Loucy (cell line): ENCODE measurements at regions not wholly inside any gene's neighbourhood (a gene's known extent, or its start where the extent isn't known, plus 50 kb on each side); places are given as distances from the start of the nearest gene placed in this dataset.

Experiments used
- H2AFZ ChIP-seq: fragments of 200-600 bp; sonication (generic); 2 replicates; pipeline ENCODE4 v1.6.0; 2016; ENCODE audit warnings: antibody characterized with exemption, mild to moderate bottlenecking, low read length, moderate library complexity
- H3F3A ChIP-seq: fragments of 200-600 bp; 2 replicates; pipeline ENCODE4 v1.6.0; 2016; ENCODE audit warnings: antibody characterized with exemption, low read depth, mild to moderate bottlenecking
- H3K27me3 ChIP-seq: fragments of 200-600 bp; sonication (generic); 2 replicates; pipeline ENCODE4 v1.6.1; 2014; ENCODE audit warnings: low read length, mild to moderate bottlenecking; ENCODE audit not compliant: insufficient read depth, poor library complexity, severe bottlenecking
- H3K36me3 ChIP-seq: fragments of 200-600 bp; sonication (generic); 2 replicates; pipeline ENCODE4 v1.6.1; 2016; ENCODE audit warnings: low read length; ENCODE audit not compliant: insufficient read depth
- H3K4me1 ChIP-seq: fragments of 200-600 bp; sonication (generic); 2 replicates; pipeline ENCODE4 v1.5.1; 2014; ENCODE audit warnings: low read length, mild to moderate bottlenecking; ENCODE audit not compliant: insufficient read depth, poor library complexity, severe bottlenecking
- H3K4me2 ChIP-seq: fragments of 200-600 bp; sonication (generic); 2 replicates; pipeline ENCODE4 v1.6.0; 2014; ENCODE audit warnings: antibody characterized with exemption, low read length, low read depth, mild to moderate bottlenecking; ENCODE audit not compliant: poor library complexity, severe bottlenecking
- H3K4me3 ChIP-seq: fragments of 200-600 bp; sonication (generic); 2 replicates; pipeline ENCODE4 v1.5.1; 2014; ENCODE audit warnings: low read length, mild to moderate bottlenecking, mixed read lengths; ENCODE audit not compliant: poor library complexity, severe bottlenecking
- H3K79me2 ChIP-seq: fragments of 200-600 bp; sonication (generic); 2 replicates; pipeline ENCODE4 v1.6.1; 2014; ENCODE audit warnings: low read length; ENCODE audit not compliant: insufficient read depth
- H3K9ac ChIP-seq: fragments of 200-600 bp; sonication (generic); 2 replicates; pipeline ENCODE4 v1.6.0; 2014; ENCODE audit warnings: mild to moderate bottlenecking, low read depth, low read length, moderate library complexity; ENCODE audit not compliant: poor library complexity, severe bottlenecking
- H3K9me2 ChIP-seq: fragments of 200-600 bp; sonication (generic); replicated peaks from 2 replicates; pipeline ENCODE4 v1.6.1; 2016; ENCODE audit warnings: low read depth, low read length, mixed read lengths
- H3K9me3 ChIP-seq: fragments of 200-600 bp; sonication (generic); 2 replicates; pipeline ENCODE4 v1.6.1; 2014; ENCODE audit warnings: mild to moderate bottlenecking, antibody characterized with exemption, low read length, low read depth; ENCODE audit not compliant: insufficient read depth
- H4K20me1 ChIP-seq: fragments of 200-600 bp; sonication (generic); 2 replicates; pipeline ENCODE4 v1.6.0; 2014; ENCODE audit warnings: antibody characterized with exemption, low read length, mild to moderate bottlenecking; ENCODE audit not compliant: insufficient read depth, poor library complexity, severe bottlenecking
- EZH2phosphoT487 ChIP-seq: fragments of 200-600 bp; IDR thresholded peaks from 2 replicates; pipeline ENCODE4 v1.6.1; 2018; ENCODE audit warnings: antibody characterized with exemption, mild to moderate bottlenecking, moderate library complexity, borderline replicate concordance
- TF ChIP-seq, protein P1 (sequence below): fragments of 200-600 bp; sonication (generic); conservative IDR thresholded peaks from 2 replicates; pipeline ENCODE4 v1.5.1; 2014; ENCODE audit warnings: mild to moderate bottlenecking, antibody characterized with exemption, low read length

DNA sequence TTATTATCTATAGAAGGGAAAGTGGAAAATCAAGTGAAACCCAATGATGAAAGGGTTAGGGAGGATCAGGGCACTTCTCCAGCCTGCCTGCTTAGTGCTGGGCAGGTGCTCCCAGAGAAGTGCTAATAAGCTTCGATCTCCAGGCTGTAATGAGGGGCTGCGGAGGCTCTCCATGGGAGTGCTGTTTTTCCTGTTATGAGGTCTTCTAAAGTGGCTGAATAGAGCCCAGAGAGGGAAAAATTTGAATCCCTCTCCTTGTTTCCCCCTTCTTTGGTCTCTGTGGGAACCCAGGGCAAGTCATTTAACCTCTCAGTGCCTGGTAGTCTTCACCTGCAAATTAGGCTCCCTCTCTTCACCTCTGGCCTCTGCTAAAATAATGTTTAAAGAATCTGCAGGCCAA lies 351.7 kb upstream of the DCC start:
- H3K9me3 ChIP-seq: peaks cover 3% of the 10 kb centered on the region; the same call in 1 of the 2 replicates
- no peak overlapping the region for H2AFZ ChIP-seq
- no peaks in the 10 kb centered on the region for H3K79me2 ChIP-seq
- no peaks in the 10 kb centered on the region for H3K36me3 ChIP-seq
- H3F3A ChIP-seq: no peaks in the 10 kb centered on the region
- H3K27me3 ChIP-seq: no peaks in the 10 kb centered on the region
- H3K4me2 ChIP-seq: no peak overlapping the region
- H4K20me1 ChIP-seq: no peaks in the 10 kb centered on the region
- no peak overlapping the region for H3K4me3 ChIP-seq
- no peaks in the 10 kb centered on the region for H3K9me2 ChIP-seq
- H3K9ac ChIP-seq: no peak overlapping the region
- no peaks in the 10 kb centered on the region for H3K4me1 ChIP-seq
- TF ChIP-seq, protein P1, sequence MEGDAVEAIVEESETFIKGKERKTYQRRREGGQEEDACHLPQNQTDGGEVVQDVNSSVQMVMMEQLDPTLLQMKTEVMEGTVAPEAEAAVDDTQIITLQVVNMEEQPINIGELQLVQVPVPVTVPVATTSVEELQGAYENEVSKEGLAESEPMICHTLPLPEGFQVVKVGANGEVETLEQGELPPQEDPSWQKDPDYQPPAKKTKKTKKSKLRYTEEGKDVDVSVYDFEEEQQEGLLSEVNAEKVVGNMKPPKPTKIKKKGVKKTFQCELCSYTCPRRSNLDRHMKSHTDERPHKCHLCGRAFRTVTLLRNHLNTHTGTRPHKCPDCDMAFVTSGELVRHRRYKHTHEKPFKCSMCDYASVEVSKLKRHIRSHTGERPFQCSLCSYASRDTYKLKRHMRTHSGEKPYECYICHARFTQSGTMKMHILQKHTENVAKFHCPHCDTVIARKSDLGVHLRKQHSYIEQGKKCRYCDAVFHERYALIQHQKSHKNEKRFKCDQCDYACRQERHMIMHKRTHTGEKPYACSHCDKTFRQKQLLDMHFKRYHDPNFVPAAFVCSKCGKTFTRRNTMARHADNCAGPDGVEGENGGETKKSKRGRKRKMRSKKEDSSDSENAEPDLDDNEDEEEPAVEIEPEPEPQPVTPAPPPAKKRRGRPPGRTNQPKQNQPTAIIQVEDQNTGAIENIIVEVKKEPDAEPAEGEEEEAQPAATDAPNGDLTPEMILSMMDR: no peak
- TF ChIP-seq EZH2phosphoT487: no peak

GRCh38 chr18:51997129-51997528 lies 342.9 kb upstream of the DCC start:
- no peak overlapping the region for H2AFZ ChIP-seq
- H4K20me1 ChIP-seq: no peaks in the 10 kb centered on the region
- H3K4me3 ChIP-seq: no peak overlapping the region
- no peaks in the 10 kb centered on the region for H3K36me3 ChIP-seq
- H3K4me1 ChIP-seq: no peaks in the 10 kb centered on the region
- no peak overlapping the region for H3K4me2 ChIP-seq
- H3K9me3 ChIP-seq: no peaks in the 10 kb centered on the region
- H3K9ac ChIP-seq: no peak overlapping the region
- H3K27me3 ChIP-seq: no peaks in the 10 kb centered on the region
- no peaks in the 10 kb centered on the region for H3K79me2 ChIP-seq
- TF ChIP-seq EZH2phosphoT487: no peak
- TF ChIP-seq, protein P1: no peak
- H3K9me2 ChIP-seq: no peaks in the 10 kb centered on the region; the same call in 1 of the 2 replicates
- H3F3A ChIP-seq: no peaks in the 10 kb centered on the region

GRCh38 chr18:51998066-51998465 lies 341.9 kb upstream of the DCC start:
- H3K79me2 ChIP-seq: no peaks in the 10 kb centered on the region

More at GRCh38 chr18:51998066-51998465, 341.9 kb upstream of the DCC start:
- Histone ChIP-seq H4K20me1 (no peaks in the 10 kb centered on the region), H2AFZ (no peak overlapping the region), H3K4me1 (no peaks in the 10 kb centered on the region), H3K9me3 (no peaks in the 10 kb centered on the region), H3K4me3 (no peak overlapping the region), H3K36me3 (no peaks in the 10 kb centered on the region), H3K9me2 (no peaks in the 10 kb centered on the region; the same call in 1 of the 2 replicates), H3F3A (no peaks in the 10 kb centered on the region), H3K27me3 (no peaks in the 10 kb centered on the region), H3K4me2 (no peak overlapping the region), H3K9ac (no peak overlapping the region)
- TF ChIP-seq, protein P1: no peak
- TF ChIP-seq EZH2phosphoT487: no peak
